ENCODE measurements at regions not wholly inside any gene's neighbourhood (a gene's known extent, or its start where the extent isn't known, plus 50 kb on each side); places are given as distances from the start of the nearest gene placed in this dataset.
A peak's percentile ranks its signal among the peaks of the same experiment; 100 is the strongest.
"Not testable (repeated sequence)": the region's sequence is repeated elsewhere in the genome, so short reads cannot be mapped to it uniquely, and the experiment has no call there.

GRCh38 chr2:122034777-122035176 lies 279.3 kb downstream of the TSN start:
- Mint-ChIP-seq H3K27ac (ENCODE audit: unreplicated experiment) (no peak overlapping the region), H3K36me3 (ENCODE audit: unreplicated experiment) (no peaks in the 10 kb centered on the region), H3K27me3 (ENCODE audit: unreplicated experiment) (no peaks in the 10 kb centered on the region), H3K9me3 (ENCODE audit: unreplicated experiment) (no peaks in the 10 kb centered on the region), H3K4me3 (ENCODE audit: unreplicated experiment) (no peak overlapping the region), H3K4me1 (ENCODE audit: unreplicated experiment) (no peaks in the 10 kb centered on the region)
- TF ChIP-seq CTCF (IDR thresholded peaks at IDR 0.05) = no peak
- DNase-seq (ENCODE audit: extremely low spot score, unreplicated experiment) = no peak

DNA sequence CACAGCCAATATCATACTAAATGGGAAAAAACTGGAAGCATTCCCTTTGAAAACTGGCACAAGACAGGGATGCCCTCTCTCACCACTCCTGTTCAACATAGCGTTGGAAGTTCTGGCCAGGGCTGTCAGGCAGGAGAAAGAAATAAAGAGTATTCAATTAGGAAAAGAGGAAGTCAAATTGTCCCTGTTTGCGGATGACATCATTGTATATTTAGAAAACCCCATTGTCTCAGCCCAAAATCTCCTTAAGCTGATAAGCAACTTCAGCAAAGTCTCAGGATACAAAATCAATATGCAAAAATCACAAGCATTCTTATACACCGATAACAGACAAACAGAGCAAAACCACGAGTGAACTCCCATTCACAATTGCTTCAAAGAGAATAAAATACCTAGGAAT lies 283.4 kb downstream of the TSN start:
- not testable (repeated sequence) for H3K9me3 Mint-ChIP-seq (ENCODE audit: unreplicated experiment); H3K4me3 Mint-ChIP-seq (ENCODE audit: unreplicated experiment); H3K27ac Mint-ChIP-seq (ENCODE audit: unreplicated experiment); H3K27me3 Mint-ChIP-seq (ENCODE audit: unreplicated experiment); H3K4me1 Mint-ChIP-seq (ENCODE audit: unreplicated experiment); H3K36me3 Mint-ChIP-seq (ENCODE audit: unreplicated experiment)
- DNase-seq (ENCODE audit: extremely low spot score, unreplicated experiment) = peak; percentile 23

- no peaks in the 10 kb centered on the region for H3K36me3 Mint-ChIP-seq (ENCODE audit: unreplicated experiment)
- H3K27ac Mint-ChIP-seq (ENCODE audit: unreplicated experiment) = no peak overlapping the region
- no peak overlapping the region for H3K4me3 Mint-ChIP-seq (ENCODE audit: unreplicated experiment)
- H3K9me3 Mint-ChIP-seq (ENCODE audit: unreplicated experiment) = peaks cover 3% of the 10 kb centered on the region
- no peaks in the 10 kb centered on the region for H3K4me1 Mint-ChIP-seq (ENCODE audit: unreplicated experiment)
- no peaks in the 10 kb centered on the region for H3K27me3 Mint-ChIP-seq (ENCODE audit: unreplicated experiment)
- TF ChIP-seq CTCF (IDR thresholded peaks at IDR 0.05) = no peak
- DNase-seq (ENCODE audit: extremely low spot score, unreplicated experiment) = peak; percentile 53
Observed at GRCh38 chr2:122041455-122041854, 286.0 kb downstream of the TSN start.

GRCh38 chr2:122051659-122052058 lies 296.2 kb downstream of the TSN start:
- H3K27me3 Mint-ChIP-seq (ENCODE audit: unreplicated experiment); H3K9me3 Mint-ChIP-seq (ENCODE audit: unreplicated experiment): not testable (repeated sequence)

GRCh38 chr2:122055521-122055931 lies 300.1 kb downstream of the TSN start:
- no peaks in the 10 kb centered on the region for H3K36me3 Mint-ChIP-seq (ENCODE audit: unreplicated experiment)
- TF ChIP-seq CTCF (IDR thresholded peaks at IDR 0.05) = no peak
- peak; percentile 21 for DNase-seq (ENCODE audit: extremely low spot score, unreplicated experiment)
- H3K4me1 Mint-ChIP-seq (ENCODE audit: unreplicated experiment) = no peaks in the 10 kb centered on the region
- no peak overlapping the region for H3K27ac Mint-ChIP-seq (ENCODE audit: unreplicated experiment)
- H3K4me3 Mint-ChIP-seq (ENCODE audit: unreplicated experiment) = no peak overlapping the region
- H3K27me3 Mint-ChIP-seq (ENCODE audit: unreplicated experiment) = no peaks in the 10 kb centered on the region
- peaks cover 4% of the 10 kb centered on the region for H3K9me3 Mint-ChIP-seq (ENCODE audit: unreplicated experiment)

More at GRCh38 chr2:122051659-122052058, 296.2 kb downstream of the TSN start:
- not testable (repeated sequence) for H3K27ac Mint-ChIP-seq (ENCODE audit: unreplicated experiment); DNase-seq (ENCODE audit: extremely low spot score, unreplicated experiment); H3K4me3 Mint-ChIP-seq (ENCODE audit: unreplicated experiment); H3K36me3 Mint-ChIP-seq (ENCODE audit: unreplicated experiment); H3K4me1 Mint-ChIP-seq (ENCODE audit: unreplicated experiment)

DNA sequence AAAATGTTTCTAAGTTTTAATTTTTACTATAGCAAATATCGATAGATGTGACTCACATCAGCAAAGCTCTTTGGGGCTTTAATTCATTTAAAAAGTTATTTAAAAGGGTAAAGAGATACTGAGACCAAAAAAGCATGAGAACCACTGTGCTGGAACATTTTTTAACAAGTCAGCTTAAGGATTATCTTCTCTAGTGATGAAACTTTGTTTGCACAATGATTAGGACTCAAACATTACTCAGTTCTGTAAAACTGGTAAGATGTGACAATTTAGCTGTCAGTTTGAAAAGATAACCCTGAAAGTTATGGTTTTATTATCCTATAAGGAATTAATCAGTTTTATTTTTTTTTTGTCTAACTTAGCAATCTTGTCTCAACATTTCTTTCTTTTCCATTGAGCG lies 301.4 kb downstream of the TSN start:
- no peaks in the 10 kb centered on the region for H3K4me1 Mint-ChIP-seq (ENCODE audit: unreplicated experiment)
- no peaks in the 10 kb centered on the region for H3K36me3 Mint-ChIP-seq (ENCODE audit: unreplicated experiment)
- TF ChIP-seq CTCF (IDR thresholded peaks at IDR 0.05) = no peak
- H3K9me3 Mint-ChIP-seq (ENCODE audit: unreplicated experiment) = peaks cover 4% of the 10 kb centered on the region
- H3K4me3 Mint-ChIP-seq (ENCODE audit: unreplicated experiment) = no peak overlapping the region
- no peak overlapping the region for H3K27ac Mint-ChIP-seq (ENCODE audit: unreplicated experiment)
- no peak for DNase-seq (ENCODE audit: extremely low spot score, unreplicated experiment)
- H3K27me3 Mint-ChIP-seq (ENCODE audit: unreplicated experiment) = no peaks in the 10 kb centered on the region

All from osteocyte (in vitro differentiated cells).